KMS-11 (cell line): ENCODE measurements at regions not wholly inside any gene's neighbourhood (a gene's known extent, or its start where the extent isn't known, plus 50 kb on each side); places are given as distances from the start of the nearest gene placed in this dataset.

ENCODE experiments used
- H2AFZ ChIP-seq: fragments of 200-600 bp; sonication (generic); 2 replicates; pipeline ENCODE4 v1.6.1; 2016; ENCODE audit warnings: antibody characterized with exemption, mixed run types, low read depth
- H3K27ac ChIP-seq: fragments of 200-600 bp; sonication (generic); 2 replicates; pipeline ENCODE4 v1.6.1; 2016; ENCODE audit warnings: mild to moderate bottlenecking, mixed run types
- H3K27me3 ChIP-seq: fragments of 200-600 bp; sonication (generic); 2 replicates; pipeline ENCODE4 v1.6.1; 2017; ENCODE audit warnings: mild to moderate bottlenecking, low read depth, mixed run types, moderate library complexity; ENCODE audit not compliant: insufficient read depth
- H3K36me3 ChIP-seq: fragments of 200-600 bp; sonication (generic); 2 replicates; pipeline ENCODE4 v1.6.1; 2017; ENCODE audit warnings: mild to moderate bottlenecking, mixed run types; ENCODE audit not compliant: insufficient read depth
- H3K4me1 ChIP-seq: fragments of 200-600 bp; sonication (generic); 2 replicates; pipeline ENCODE4 v1.6.1; 2016; ENCODE audit warnings: mild to moderate bottlenecking, low read depth, mixed run types; ENCODE audit not compliant: poor library complexity, severe bottlenecking
- H3K4me2 ChIP-seq: fragments of 200-600 bp; sonication (generic); 2 replicates; pipeline ENCODE4 v1.7.0; 2016; ENCODE audit warnings: mild to moderate bottlenecking, mixed run types
- H3K4me3 ChIP-seq: fragments of 200-600 bp; sonication (generic); IDR thresholded peaks from 2 replicates; pipeline ENCODE4 v1.6.1; 2017; ENCODE audit warnings: low read depth, low read length, mixed read lengths; ENCODE audit not compliant: insufficient read depth
- H3K79me2 ChIP-seq: fragments of 200-600 bp; sonication (generic); 2 replicates; pipeline ENCODE4 v1.6.1; 2016; ENCODE audit warnings: low read depth, mixed run types; ENCODE audit not compliant: insufficient read depth
- H3K9ac ChIP-seq: fragments of 200-600 bp; sonication (generic); 2 replicates; pipeline ENCODE4 v1.6.1; 2016; ENCODE audit warnings: mild to moderate bottlenecking, mixed run types
- H4K20me1 ChIP-seq: fragments of 200-600 bp; sonication (generic); 2 replicates; pipeline ENCODE4 v1.6.1; 2016; ENCODE audit warnings: mild to moderate bottlenecking, mixed run types; ENCODE audit not compliant: insufficient read depth
- TF ChIP-seq, protein P1 (sequence below): fragments of 200-600 bp; sonication (generic); conservative IDR thresholded peaks from 2 replicates; pipeline ENCODE4 v1.6.1; 2017; ENCODE audit warnings: low read depth, mild to moderate bottlenecking, antibody characterized with exemption, low read length, moderate library complexity, mixed read lengths

GRCh38 chr6:113094779-113095178 is 747.6 kb downstream of the RFPL4B start:
- no peaks in the 10 kb centered on the region for H3K36me3 ChIP-seq
- H3K79me2 ChIP-seq, result no peaks in the 10 kb centered on the region
- no peaks in the 10 kb centered on the region for H3K4me1 ChIP-seq
- H3K27ac ChIP-seq, result no peak overlapping the region
- H3K27me3 ChIP-seq, result no peaks in the 10 kb centered on the region
- no peak overlapping the region for H3K4me2 ChIP-seq
- no peak overlapping the region for H3K9ac ChIP-seq
- H2AFZ ChIP-seq, result no peak overlapping the region
- TF ChIP-seq, protein P1, sequence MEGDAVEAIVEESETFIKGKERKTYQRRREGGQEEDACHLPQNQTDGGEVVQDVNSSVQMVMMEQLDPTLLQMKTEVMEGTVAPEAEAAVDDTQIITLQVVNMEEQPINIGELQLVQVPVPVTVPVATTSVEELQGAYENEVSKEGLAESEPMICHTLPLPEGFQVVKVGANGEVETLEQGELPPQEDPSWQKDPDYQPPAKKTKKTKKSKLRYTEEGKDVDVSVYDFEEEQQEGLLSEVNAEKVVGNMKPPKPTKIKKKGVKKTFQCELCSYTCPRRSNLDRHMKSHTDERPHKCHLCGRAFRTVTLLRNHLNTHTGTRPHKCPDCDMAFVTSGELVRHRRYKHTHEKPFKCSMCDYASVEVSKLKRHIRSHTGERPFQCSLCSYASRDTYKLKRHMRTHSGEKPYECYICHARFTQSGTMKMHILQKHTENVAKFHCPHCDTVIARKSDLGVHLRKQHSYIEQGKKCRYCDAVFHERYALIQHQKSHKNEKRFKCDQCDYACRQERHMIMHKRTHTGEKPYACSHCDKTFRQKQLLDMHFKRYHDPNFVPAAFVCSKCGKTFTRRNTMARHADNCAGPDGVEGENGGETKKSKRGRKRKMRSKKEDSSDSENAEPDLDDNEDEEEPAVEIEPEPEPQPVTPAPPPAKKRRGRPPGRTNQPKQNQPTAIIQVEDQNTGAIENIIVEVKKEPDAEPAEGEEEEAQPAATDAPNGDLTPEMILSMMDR, result no peak
- no peaks in the 10 kb centered on the region for H4K20me1 ChIP-seq
- no peak overlapping the region for H3K4me3 ChIP-seq

GRCh38 chr6:113095841-113096240 is 748.7 kb downstream of the RFPL4B start:
- Histone ChIP-seq H3K9ac (no peak overlapping the region), H3K4me2 (no peak overlapping the region), H3K27ac (no peak overlapping the region)

GRCh38 chr6:113102761-113103160 is 754.4 kb upstream of the MARCKS start:
- H3K27ac ChIP-seq, result no peak overlapping the region
- H3K36me3 ChIP-seq, result no peaks in the 10 kb centered on the region
- no peaks in the 10 kb centered on the region for H3K27me3 ChIP-seq
- no peaks in the 10 kb centered on the region for H4K20me1 ChIP-seq
- no peaks in the 10 kb centered on the region for H3K79me2 ChIP-seq
- H2AFZ ChIP-seq, result no peak overlapping the region
- no peaks in the 10 kb centered on the region for H3K4me1 ChIP-seq
- TF ChIP-seq, protein P1, result no peak
- no peak overlapping the region for H3K9ac ChIP-seq
- H3K4me2 ChIP-seq, result no peak overlapping the region
- H3K4me3 ChIP-seq, result no peak overlapping the region

More at GRCh38 chr6:113095841-113096240, 748.7 kb downstream of the RFPL4B start:
- TF ChIP-seq, protein P1, result no peak
- no peaks in the 10 kb centered on the region for H3K36me3 ChIP-seq
- no peak overlapping the region for H2AFZ ChIP-seq
- H4K20me1 ChIP-seq, result no peaks in the 10 kb centered on the region
- no peaks in the 10 kb centered on the region for H3K27me3 ChIP-seq
- no peak overlapping the region for H3K4me3 ChIP-seq
- H3K79me2 ChIP-seq, result no peaks in the 10 kb centered on the region
- H3K4me1 ChIP-seq, result no peaks in the 10 kb centered on the region

DNA sequence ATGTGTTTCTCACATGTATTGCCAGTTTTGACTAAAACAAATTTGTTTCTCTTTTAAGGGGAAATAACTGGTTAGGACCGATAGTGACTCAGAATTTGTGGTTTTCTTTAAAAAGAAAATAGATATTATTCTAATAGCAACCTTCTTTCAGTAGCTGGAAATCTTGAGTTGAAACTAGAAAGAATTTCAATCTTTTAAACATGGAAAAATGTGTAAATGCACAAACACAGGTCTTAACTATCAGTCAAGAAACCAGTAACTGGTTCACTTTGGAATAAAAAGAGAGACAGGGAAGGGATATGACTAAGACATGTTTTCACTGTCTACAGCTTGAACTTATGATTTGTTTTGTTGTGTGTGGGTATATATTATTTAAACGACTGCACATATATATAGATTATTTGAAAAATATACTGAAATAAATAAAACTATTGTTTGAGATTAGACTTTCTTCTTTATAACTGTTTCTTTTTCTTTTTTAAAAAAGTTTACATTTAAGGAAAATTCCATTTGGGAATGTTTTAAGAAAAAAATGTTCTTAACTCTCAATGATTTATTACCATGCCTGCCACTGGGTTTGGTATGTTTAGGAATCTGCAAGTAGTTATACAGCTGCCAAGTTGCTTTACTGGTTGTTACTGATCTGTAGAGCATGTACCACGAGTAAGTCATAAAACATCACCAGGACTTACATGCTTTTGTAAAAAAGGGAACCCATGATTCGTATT is 753.3 kb upstream of the MARCKS start:
- Histone ChIP-seq H2AFZ (no peak overlapping the region), H3K27me3 (no peaks in the 10 kb centered on the region), H3K9ac (no peak overlapping the region), H3K36me3 (no peaks in the 10 kb centered on the region), H3K79me2 (no peaks in the 10 kb centered on the region), H3K4me1 (no peaks in the 10 kb centered on the region), H4K20me1 (no peaks in the 10 kb centered on the region), H3K4me2 (no peak overlapping the region), H3K27ac (no peak overlapping the region), H3K4me3 (no peak overlapping the region)
- TF ChIP-seq, protein P1, result no peak
